ENCODE measurements at regions not wholly inside any gene's neighbourhood (a gene's known extent, or its start where the extent isn't known, plus 50 kb on each side); places are given as distances from the start of the nearest gene placed in this dataset.
A peak's percentile ranks its signal among the peaks of the same experiment; 100 is the strongest.

DNA sequence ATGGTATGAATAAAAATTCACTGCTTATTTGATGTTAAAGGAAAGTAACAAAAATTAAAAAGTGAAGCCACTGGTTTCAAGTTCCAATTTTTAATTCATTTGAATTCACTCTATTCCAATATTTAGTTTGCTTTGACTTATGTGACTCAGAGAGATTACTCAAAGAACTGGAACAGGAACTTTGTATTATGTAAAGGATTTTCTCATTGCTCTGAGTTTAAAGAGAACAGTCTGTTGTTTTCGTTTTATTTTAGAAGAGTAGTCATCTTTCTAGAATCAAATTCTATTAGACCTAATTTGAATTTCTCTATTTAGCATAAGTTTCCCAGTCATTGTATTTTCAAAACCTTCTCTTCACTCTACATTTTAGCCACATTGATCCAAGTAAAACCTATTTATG is 300.1 kb upstream of the SLC8A1 start:
- no peak for ATAC-seq
- DNase-seq = no peak
- intact Hi-C loops (cut with DNase I) = no loop called here

DNA sequence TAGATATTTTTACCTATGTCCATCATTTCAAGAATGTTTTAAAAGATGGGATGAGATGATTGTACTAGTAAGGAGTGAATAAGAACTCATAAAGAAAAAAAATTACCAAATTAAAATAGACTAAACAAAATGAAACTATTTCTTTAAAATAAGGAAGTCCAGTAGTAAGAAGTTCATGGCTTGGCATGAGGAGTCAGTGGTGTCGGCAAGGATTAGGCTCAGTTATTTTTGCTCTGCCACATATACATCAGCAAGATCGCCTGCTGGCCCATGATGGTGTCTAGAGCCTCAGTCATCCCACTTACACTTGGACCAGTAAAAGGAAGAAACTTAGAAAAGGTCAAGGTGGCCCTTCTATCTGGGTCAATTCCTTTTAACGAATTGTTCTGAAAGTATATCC is 300.9 kb upstream of the SLC8A1 start:
- intact Hi-C loops (cut with DNase I) = no loop called here
- ATAC-seq (no peak), DNase-seq (no peak)

DNA sequence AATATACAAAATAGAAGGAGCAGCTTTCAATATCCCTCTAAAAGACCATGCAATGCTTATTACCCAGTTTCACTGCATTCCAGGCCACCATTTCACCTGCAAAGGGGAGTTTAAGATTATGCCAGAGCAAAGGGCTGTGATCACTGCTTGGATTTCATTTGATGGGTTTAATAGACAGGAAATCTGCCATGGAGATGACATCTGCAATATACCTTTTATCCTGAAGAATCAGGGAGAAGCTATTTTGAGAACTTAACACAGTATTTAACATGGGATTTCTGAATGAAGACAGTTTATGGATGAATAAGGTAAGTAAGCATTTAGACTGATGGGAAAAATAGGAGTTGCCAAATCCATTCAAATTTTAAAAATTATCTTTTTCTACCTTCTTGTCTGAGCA is 303.0 kb upstream of the SLC8A1 start:
- DNase-seq (no peak), ATAC-seq (no peak)
- intact Hi-C loops (cut with DNase I) = no loop called here

DNA sequence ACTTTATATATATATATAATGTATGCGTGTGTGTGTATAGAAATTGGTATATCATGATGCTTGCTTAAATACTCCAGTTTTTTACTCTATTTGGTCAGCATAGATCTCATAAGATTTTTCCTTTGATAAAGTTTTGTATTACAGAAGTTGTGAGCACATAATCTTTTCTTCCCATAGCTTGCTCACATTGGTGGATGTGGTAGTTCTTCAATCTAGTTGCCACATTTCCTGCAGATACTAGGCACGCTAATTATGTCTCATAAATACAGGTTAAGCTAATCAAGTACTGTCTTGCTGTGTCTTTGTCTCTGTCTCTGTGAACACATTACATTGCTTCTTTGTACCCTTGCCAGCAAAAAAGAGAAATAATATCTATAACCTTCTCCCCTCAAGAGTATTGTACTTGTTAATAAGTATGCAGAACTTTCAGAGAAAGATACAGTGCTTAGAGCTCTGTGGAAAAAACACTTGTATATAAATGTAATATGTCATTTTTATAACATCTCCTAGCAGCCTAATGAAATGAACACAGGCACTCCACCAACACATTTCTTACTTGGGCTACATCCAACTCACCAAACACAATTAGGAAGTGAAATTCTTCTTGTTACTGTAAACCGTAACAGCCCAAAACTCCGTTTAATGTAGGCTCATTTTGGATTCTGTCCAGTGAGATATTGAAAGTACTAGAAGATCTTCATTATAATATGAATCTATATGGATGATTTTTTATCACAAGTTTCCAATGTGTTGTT is 306.7 kb upstream of the SLC8A1 start:
- ATAC-seq (peak in 1 of 2 donors; percentile 23), DNase-seq (no peak)
- intact Hi-C loops (cut with DNase I) = no loop called here

DNA sequence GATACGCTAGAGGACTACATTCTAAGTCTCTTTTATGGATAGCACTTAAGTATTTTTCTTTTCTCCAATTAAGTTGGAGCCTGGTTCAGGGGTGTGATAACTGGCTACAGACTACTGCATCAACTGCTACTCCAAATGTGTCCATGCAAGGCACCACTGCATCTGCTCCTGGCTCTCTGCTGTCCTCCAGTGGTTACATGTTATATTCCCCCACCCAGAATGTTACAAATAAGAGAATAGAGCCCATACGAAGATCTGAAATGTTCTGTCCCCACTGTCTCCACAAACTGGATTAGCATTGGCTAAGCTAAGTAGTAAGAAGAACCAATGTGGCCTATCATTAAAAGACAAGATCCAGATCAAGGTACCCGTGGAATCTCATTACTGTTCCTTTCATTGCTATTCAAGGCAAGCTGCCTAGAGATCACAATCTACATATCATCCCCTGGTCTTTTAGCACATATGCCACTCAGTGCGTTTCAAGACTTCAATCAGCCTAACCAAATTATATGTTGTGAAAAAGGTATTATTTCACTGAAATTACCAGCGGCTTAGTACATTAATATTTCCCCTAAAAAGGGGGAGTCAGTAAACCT is 308.3 kb upstream of the SLC8A1 start:
- ATAC-seq (peak; percentile 49 to 61), DNase-seq (no peak)
- intact Hi-C loops (cut with DNase I) = loop anchor here in 1 of 2 donors (5.0 kb wide), 1 partner anchor 848 kb away; no protein-coding TSS in a partner anchor

DNA sequence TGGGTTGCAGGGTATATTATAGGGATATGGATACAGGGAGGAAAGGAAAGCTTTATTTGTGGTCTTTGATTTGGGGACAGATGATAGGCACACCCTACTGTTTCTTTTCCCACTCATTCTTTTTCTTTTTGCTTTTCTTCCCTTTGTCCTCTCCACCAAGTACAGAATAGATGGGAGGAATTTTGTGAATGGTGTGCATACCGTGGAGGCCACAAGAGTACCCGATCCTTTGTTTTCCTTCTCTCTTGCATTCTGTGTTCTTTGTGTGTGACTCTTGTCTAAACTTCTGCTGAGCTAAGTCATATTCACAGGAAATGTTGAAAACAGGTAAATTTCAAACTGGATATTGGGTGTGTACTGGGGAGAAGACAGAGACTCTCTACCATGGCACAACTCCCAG is 321.4 kb upstream of the SLC8A1 start:
- DNase-seq = no peak
- ATAC-seq = no peak
- intact Hi-C loops (cut with DNase I) = no loop called here

DNA sequence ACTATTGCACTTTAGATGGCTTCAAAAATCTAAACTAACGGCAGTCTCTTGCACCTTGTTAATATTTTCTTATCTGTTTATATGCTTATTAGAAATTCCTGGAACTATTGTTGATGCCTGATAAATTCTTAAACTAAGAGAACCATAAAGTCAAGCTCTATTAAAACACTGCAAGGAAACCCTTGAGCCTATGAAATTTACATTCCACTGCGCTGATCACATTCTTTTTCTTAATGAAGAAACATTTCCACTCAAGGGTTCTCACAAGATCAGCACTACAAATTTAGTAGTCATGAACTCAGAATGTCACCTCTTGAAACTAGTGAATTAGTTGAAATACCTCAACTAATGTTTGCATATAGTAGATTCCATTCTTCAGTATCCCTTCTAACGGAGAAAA is 331.8 kb upstream of the SLC8A1 start:
- DNase-seq (no peak), ATAC-seq (no peak)
- intact Hi-C loops (cut with DNase I) = no loop called here

DNA sequence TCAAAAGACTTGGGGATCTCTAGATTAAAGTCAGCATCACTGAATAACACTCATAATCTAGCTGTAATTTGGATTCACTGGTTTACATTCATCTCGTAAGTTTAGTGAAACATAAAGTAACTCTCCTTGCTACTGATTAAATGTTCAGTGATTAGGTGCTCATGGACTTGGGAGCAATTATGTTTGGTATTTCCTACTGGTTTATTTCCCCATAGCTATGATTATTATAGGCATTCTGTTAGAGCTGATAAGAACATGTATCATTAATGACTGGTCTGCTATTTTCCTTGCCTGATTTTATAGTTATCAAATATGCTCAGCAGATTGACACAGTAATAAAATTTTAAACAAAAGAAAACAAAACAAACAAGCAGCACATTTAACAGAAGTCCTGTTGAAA is 334.7 kb upstream of the SLC8A1 start:
- intact Hi-C loops (cut with DNase I) = no loop called here
- DNase-seq = no peak
- no peak for ATAC-seq

DNA sequence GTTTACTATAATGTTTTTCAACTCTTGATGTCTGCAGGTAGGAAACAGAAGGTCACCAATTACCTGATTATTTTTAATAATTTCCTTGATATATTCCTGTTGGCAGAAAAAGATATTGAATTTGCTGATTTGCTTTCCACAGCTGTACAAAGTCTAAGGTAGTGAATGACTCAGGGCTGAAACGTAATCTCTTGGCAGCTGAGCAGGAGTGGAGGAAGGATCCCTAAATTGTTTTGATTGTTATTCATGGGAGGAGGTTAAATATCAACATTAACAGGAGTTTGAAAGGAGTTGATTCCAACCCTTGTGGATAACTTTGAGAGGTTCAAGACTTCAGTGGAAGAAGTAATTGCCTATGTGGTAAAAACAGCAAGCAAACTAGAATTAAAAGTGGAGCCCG is 345.2 kb upstream of the SLC8A1 start:
- DNase-seq (no peak), ATAC-seq (peak in 1 of 2 donors; percentile 61)
- intact Hi-C loops (cut with DNase I) = no loop called here

DNA sequence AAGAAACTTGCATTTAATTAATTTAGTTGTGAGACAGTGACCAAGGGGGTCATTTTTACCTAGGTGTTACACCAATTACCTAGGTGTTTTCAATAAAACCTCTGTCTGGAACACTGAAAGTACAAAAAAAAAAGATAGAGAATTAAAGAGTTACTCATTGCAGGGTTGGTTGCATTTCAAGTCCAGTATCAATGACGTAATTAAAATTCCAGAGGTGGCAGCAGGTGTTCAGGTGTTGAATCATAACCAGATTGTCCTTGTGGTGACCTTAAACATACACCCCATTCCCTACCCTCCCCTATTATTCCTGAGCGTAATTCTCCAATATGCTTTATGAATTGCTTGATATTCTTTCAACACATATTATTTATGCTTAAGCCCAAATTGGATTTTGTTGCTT is 352.0 kb upstream of the SLC8A1 start:
- intact Hi-C loops (cut with DNase I) = no loop called here

DNA sequence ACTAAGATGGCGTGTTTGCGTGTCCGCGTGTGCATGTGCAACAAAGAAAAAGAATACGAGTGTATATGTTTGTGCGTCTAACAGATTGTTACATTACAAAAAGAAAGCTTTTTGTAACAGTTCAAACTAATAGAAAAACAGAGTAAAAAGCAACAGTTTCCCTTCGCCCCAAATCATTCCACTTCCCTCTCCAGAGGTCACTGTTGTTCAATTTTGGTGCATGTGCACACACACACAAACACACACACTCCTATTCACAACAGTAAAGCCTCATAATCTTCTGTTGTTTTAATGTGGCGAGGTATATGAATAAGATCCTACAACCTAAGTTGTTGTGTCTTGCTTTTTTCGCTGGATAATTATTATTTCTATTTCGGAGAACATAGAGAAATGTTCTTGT is 357.3 kb upstream of the SLC8A1 start:
- ATAC-seq (no peak), DNase-seq (no peak)
- intact Hi-C loops (cut with DNase I) = no loop called here

More for the DNA sequence above, 352.0 kb upstream of the SLC8A1 start:
- DNase-seq = no peak
- ATAC-seq = no peak

DNA sequence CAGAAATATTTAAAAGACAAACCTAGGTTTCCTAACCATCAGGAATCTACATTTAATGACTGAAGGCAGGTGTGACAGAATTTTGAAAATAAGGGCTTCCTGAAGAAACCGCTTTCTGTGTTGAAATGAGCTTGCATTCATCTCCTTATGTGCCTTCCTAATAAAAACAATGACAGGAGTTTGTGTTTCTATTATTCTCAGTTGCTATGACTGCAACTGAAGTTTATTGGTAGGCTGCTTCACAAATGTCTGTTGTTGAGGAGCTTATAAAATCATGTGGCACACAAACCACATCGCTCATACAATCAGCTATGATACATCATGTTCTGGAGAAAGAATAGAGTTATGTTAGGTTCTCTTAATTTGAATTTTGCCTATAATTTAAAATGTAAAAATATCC is 362.7 kb upstream of the SLC8A1 start:
- DNase-seq = no peak
- intact Hi-C loops (cut with DNase I) = no loop called here
- ATAC-seq = no peak

DNA sequence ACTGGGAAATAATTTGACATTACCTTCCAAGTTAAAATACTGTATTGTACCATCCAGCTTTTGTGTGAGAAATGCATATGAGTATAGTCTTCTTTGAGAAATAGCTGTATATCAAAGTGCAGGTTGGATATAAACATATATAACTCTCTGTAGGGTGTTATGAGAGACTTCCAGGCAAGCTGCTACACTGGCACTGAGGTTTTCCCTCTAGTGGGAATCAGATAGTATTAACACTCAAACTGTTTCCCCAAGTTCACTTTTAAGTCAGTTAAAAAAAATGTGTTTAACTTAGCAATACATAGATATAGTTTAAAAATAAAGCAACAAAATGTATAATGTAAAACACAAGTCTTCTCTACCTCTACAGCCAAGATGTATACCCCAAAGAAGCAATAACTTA is 368.4 kb upstream of the SLC8A1 start:
- intact Hi-C loops (cut with DNase I) = no loop called here
- DNase-seq (no peak), ATAC-seq (no peak)

DNA sequence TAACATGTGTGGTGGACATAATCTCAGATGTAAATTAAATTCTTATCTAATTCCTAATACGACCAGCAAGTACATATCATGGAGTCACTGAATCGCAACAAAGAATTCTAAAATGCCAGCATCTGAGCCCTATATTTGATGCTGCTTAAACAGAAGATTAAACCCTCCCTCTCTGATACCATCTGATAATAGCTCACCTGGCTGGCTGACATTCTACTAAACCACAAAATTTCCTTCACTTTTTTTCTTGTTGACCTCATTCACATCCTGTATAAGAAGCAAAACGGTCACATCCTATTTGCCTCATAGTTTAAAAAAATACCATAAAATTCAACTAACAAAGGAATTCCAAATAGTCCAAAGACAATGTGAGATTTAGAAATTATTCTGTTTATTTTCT is 371.6 kb upstream of the SLC8A1 start:
- no peak for DNase-seq
- no peak for ATAC-seq
- intact Hi-C loops (cut with DNase I) = no loop called here

DNA sequence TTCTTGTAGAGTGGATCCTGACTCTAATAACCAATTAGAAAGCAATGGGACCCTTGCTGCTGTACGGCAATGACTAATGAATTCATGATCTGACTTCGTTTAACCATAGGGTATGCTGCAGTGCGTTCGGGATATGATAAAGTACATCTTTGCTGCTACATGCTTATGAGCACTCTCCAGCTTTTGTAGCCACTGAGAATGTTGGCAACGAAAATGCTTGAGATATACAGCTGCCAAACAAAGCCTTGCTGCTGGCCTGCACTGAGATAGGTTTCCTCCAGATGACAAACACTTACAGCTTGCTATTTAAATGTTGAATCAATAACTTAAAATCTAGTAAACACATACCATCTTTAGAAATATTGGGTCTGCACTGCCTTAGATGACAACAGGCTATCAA is 372.4 kb upstream of the SLC8A1 start:
- ATAC-seq = peak in 1 of 2 donors; percentile 51
- no peak for DNase-seq
- intact Hi-C loops (cut with DNase I) = no loop called here

DNA sequence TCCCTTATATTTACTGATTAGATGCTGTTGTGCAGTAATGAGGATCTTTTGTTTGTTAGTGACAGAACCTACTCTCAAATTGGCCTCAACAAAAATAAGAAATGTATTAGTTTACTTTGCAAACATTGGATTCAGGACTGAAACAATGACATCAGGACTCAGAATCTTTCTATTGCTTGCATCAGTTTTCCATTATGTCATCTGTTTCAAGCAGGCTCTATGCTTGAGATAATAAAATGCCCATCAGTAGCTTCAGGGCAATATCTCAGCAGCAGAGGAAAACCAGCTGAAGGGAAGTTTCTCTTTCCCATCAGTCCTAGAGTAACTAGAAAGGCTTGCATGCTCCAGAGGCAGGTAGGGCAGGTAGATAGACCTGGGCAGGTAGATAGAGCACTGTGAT is 375.5 kb upstream of the SLC8A1 start:
- intact Hi-C loops (cut with DNase I) = no loop called here
- no peak for ATAC-seq
- DNase-seq = no peak

DNA sequence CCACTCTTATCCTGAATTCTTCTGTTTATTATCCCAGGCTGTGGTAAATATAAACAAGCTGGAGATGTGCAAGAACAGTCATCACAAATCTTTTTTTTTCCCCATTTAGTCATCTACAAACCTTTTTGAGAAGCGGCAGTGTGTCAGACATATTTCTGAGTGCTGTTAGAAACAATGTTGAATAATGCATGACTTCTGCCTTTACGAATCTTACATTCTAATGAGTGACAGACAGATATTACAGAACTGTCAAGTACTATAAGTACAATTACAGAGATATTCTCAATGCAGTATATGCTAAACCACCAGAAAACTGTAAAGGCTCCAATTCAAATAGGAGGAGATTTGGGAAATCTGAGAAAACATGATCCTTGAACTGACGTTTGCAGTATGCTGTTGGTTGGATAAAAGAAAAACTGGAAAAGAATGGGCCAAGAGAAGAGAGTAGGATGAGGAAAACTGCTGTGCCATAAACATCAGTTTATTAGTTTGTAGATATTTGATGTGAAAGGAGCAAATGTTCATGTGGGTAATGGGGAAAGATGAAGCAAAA is 379.5 kb upstream of the SLC8A1 start:
- intact Hi-C loops (cut with DNase I) = no loop called here
- no peak for DNase-seq
- no peak for ATAC-seq

DNA sequence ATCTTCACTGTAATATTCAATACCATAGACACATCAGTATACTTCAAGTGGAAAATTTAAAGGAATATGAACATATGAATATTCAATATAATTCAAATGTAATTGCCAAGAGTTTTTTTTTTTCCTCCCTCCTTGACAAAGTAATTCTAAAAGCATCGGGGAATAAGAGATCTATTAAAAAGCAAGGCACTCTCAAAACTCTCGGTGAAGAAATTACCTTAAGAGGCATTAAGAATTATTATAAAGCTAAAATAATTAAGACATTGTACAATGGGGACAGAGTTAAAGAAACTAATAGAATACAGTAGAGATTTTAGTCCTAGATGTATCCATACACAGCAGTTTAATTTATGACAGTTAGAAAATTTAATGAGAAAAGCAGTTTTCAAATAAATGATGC is 390.0 kb upstream of the SLC8A1 start:
- no peak for DNase-seq
- intact Hi-C loops (cut with DNase I) = no loop called here
- no peak for ATAC-seq

DNA sequence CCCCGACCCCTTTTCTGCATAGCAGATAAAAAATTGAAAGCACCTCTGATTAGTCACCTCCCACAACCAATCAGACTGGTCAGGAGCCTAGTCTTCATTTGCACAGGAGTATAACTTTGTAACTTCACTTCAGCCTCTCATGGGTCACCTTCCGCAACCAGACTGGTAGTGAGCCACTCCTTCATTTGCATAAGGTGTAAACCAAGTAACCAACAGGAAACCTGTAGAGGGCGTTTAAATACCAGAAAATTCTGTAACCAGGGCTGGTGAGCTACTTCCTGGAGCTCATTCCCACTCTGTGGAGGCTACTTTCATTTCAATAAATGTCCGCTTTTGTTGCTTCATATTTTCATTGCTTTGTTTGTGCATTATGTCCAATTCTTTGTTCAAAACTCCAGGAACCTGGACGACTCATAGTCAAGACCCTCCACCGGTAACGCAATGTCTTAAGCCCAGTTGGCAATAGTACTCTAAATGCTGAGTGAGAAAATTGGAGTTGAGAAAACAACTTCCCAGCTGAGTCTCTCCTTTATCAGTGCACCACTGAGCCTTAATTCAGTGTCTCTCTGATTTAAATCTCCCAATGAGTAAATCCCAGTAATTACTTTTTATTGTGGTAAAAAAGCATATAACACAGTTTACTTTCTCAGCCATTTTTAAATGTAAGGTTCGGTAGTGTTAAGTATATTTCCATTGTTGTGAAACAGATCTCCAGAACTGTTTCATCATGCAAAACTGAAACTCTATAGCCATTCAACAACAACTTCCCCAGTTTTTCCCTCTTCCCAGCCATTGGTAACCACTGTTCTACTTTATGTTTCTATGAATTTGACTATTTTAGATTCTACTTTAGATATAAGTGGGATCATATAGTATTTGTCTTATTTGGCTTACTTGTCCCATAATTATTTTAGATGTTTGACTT is 392.7 kb upstream of the SLC8A1 start:
- intact Hi-C loops (cut with DNase I) = no loop called here
- ATAC-seq (no peak), DNase-seq (no peak)

DNA sequence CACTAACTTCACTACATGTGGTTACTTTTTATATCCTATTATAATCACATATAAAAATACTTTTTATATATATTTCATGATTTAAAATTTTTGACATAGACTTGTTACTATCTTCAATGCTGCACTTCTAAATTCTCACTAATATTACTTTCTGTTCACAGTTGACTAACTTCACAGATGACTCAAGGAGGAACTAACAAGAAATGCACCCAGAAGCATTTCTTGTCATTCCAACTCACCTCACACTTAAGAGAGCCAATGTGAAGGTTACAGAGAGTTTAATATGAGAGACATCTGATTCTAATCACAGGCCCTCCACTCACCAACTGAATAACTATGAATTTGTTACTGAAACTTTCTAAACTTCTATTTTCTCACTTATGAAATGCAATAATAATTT is 399.8 kb upstream of the SLC8A1 start:
- DNase-seq (no peak), ATAC-seq (no peak)
- intact Hi-C loops (cut with DNase I) = no loop called here

All from left cardiac atrium (tissue), 4 donors.